Body of pancreas (tissue), 4 donors: ENCODE measurements at regions not wholly inside any gene's neighbourhood (a gene's known extent, or its start where the extent isn't known, plus 50 kb on each side); places are given as distances from the start of the nearest gene placed in this dataset.

Experiments
- CTCF ChIP-seq, 7 experiments: fragments of 450-650 bp in 4 of 7; fragments of 200-600 bp in 3 of 7; sonication (generic) in 3 of 7; IDR thresholded peaks; one replicate each; pipeline ENCODE4 v1.5.1; 2016 to 2019; ENCODE audit warnings: antibody characterized with exemption in 7 of 7
- POLR2A ChIP-seq, 3 donors: fragments of 450-650 bp; IDR thresholded peaks; one replicate each; pipeline ENCODE4 v1.6.1; 2016; ENCODE audit warnings: antibody characterized with exemption in 3 of 3, mild to moderate bottlenecking in 2 of 3

DNA sequence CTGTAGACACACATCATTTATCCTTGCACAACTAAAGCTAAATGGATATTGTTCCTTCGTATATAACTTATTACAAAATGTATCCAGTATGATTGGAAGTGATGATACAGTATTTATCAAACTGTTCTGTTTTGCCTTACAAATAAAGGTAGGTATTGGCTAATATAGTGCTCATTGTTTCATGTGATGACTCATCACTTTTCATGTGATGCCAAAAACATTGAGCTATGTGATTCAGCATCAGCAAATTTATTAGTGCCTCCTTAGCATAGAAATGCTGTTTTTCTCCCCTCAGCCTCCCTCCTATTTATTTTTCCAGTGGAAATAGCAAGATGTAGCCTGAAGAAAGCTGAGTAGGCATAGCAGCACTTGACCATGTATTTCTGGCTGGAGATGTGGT is 228.6 kb upstream of the LYPLAL1 start:
- TF ChIP-seq CTCF (IDR thresholded peaks at IDR 0.05) (no peak), POLR2A (IDR thresholded peaks at IDR 0.05) (no peak)
